HepG2 (cell line): ENCODE measurements at regions not wholly inside any gene's neighbourhood (a gene's known extent, or its start where the extent isn't known, plus 50 kb on each side); places are given as distances from the start of the nearest gene placed in this dataset.

Experiments used
- ARNT ChIP-seq: fragments of 450-650 bp; IDR thresholded peaks from 2 replicates; pipeline ENCODE4 v1.6.1; 2017
- CCAR2 ChIP-seq: fragments of 200-400 bp; formaldehyde crosslinking; optimal IDR thresholded peaks from 2 replicates; pipeline ENCODE3; 2018; ENCODE audit warnings: low read depth, mild to moderate bottlenecking, low read length, moderate library complexity
- E2F1 ChIP-seq: sonication (generic); formaldehyde crosslinking; IDR thresholded peaks from 2 replicates; pipeline ENCODE4 v1.5.0; 2020; ENCODE audit warnings: missing genetic modification reagents
- ETV5 ChIP-seq: IDR thresholded peaks from 2 replicates; pipeline ENCODE4 v1.6.1; 2018; ENCODE audit warnings: missing biosample characterization, missing genetic modification reagents, inconsistent platforms, borderline replicate concordance
- HNRNPL ChIP-seq: fragments of 200-400 bp; formaldehyde crosslinking; IDR thresholded peaks from 2 replicates; pipeline ENCODE4 v1.6.1; 2017; ENCODE audit warnings: mild to moderate bottlenecking, low read depth, low read length
- JDP2 ChIP-seq: sonication (generic); formaldehyde crosslinking; IDR thresholded peaks from 2 replicates; pipeline ENCODE4 v1.8.1; 2022; ENCODE audit warnings: missing genetic modification reagents, borderline replicate concordance
- KDM2A ChIP-seq: sonication (generic); formaldehyde crosslinking; IDR thresholded peaks from 2 replicates; pipeline ENCODE4 v1.4.0; 2020; ENCODE audit warnings: low read depth, missing genetic modification reagents, borderline replicate concordance
- LBX2 ChIP-seq: sonication (generic); formaldehyde crosslinking; IDR thresholded peaks from 2 replicates; pipeline ENCODE4 v1.5.0; 2020; ENCODE audit warnings: missing genetic modification reagents, mild to moderate bottlenecking, borderline replicate concordance
- MYC ChIP-seq: sonication (generic); formaldehyde crosslinking; IDR thresholded peaks from 2 replicates; pipeline ENCODE4 v1.9.0; 2021; ENCODE audit warnings: missing genetic modification reagents, borderline replicate concordance
- RARG ChIP-seq: sonication (generic); formaldehyde crosslinking; IDR thresholded peaks from 2 replicates; pipeline ENCODE4 v1.4.0; 2020; ENCODE audit warnings: low read depth, mild to moderate bottlenecking, missing genetic modification reagents
- TRIM24 ChIP-seq: sonication (generic); formaldehyde crosslinking; IDR thresholded peaks from 2 replicates; pipeline ENCODE4 v1.8.0; 2022; ENCODE audit warnings: mild to moderate bottlenecking, missing genetic modification reagents
- ZBTB44 ChIP-seq: sonication (generic); formaldehyde crosslinking; IDR thresholded peaks from 2 replicates; pipeline ENCODE4 v1.4.0; 2020; ENCODE audit warnings: missing genetic modification reagents
- ZFP41 ChIP-seq: sonication (generic); formaldehyde crosslinking; IDR thresholded peaks from 2 replicates; pipeline ENCODE4 v1.4.0; 2020; ENCODE audit warnings: mild to moderate bottlenecking, missing genetic modification reagents, borderline replicate concordance
- ZNF136 ChIP-seq: sonication (generic); formaldehyde crosslinking; IDR thresholded peaks from 2 replicates; pipeline ENCODE4 v1.8.1; 2022; ENCODE audit warnings: low read depth, mild to moderate bottlenecking, moderate library complexity, missing genetic modification reagents
- ZNF235 ChIP-seq: sonication (generic); formaldehyde crosslinking; IDR thresholded peaks from 2 replicates; pipeline ENCODE4 v1.8.1; 2023; ENCODE audit warnings: mild to moderate bottlenecking, missing genetic modification reagents, borderline replicate concordance
- ZNF441 ChIP-seq: sonication (generic); formaldehyde crosslinking; IDR thresholded peaks from 2 replicates; pipeline ENCODE4 v1.7.0; 2021; ENCODE audit warnings: missing genetic modification reagents, borderline replicate concordance
- ZNF598 ChIP-seq: sonication (generic); formaldehyde crosslinking; IDR thresholded peaks from 2 replicates; pipeline ENCODE4 v1.5.1; 2020; ENCODE audit warnings: mild to moderate bottlenecking, missing genetic modification reagents, borderline replicate concordance
- ZNF646 ChIP-seq: sonication (generic); formaldehyde crosslinking; IDR thresholded peaks from 2 replicates; pipeline ENCODE4 v1.9.0; 2021; ENCODE audit warnings: mild to moderate bottlenecking, missing genetic modification reagents
- ZNF781 ChIP-seq: sonication (generic); formaldehyde crosslinking; IDR thresholded peaks from 2 replicates; pipeline ENCODE4 v1.5.1; 2020; ENCODE audit warnings: borderline replicate concordance, mild to moderate bottlenecking, missing genetic modification reagents; ENCODE audit errors: not compliant biosample characterization

- TF ChIP-seq ZBTB44 (CRISPR knock-in tag) = no peak
- no peak for TF ChIP-seq RARG (CRISPR knock-in tag)
- TF ChIP-seq KDM2A (CRISPR knock-in tag) = no peak
- 0 out of 2 replicates have a peak, but pooled peaks have one; percentile 55 for TF ChIP-seq HNRNPL
- TF ChIP-seq ZNF646 (CRISPR knock-in tag) = no peak
- peak; percentile 44; the same call in 1 of the 2 replicates for TF ChIP-seq ETV5
- TF ChIP-seq ZNF441 = no peak
- peak; percentile 77; the same call in 1 of the 2 replicates for TF ChIP-seq ZNF136 (CRISPR knock-in tag)
- no peak for TF ChIP-seq CCAR2
- no peak for TF ChIP-seq E2F1 (CRISPR knock-in tag)
- peak; percentile 84; the same call in 1 of the 2 replicates for TF ChIP-seq TRIM24 (CRISPR knock-in tag)
- no peak for TF ChIP-seq ZNF781
- no peak for TF ChIP-seq ARNT
- TF ChIP-seq MYC (CRISPR knock-in tag) = no peak
- TF ChIP-seq ZNF235 (CRISPR knock-in tag) = no peak
- TF ChIP-seq ZFP41 = no peak
- TF ChIP-seq LBX2 (CRISPR knock-in tag) = no peak
- no peak; the same call in 1 of the 2 replicates for TF ChIP-seq ZNF598 (CRISPR knock-in tag)
- no peak for TF ChIP-seq JDP2 (CRISPR knock-in tag)
Observed at GRCh38 chr13:33968520-33969507, 150.9 kb downstream of the RFC3 start (continued).
